OCI-LY1 (cell line): ENCODE measurements at regions not wholly inside any gene's neighbourhood (a gene's known extent, or its start where the extent isn't known, plus 50 kb on each side); places are given as distances from the start of the nearest gene placed in this dataset.

Experiments used
- H2AFZ ChIP-seq: fragments of 200-600 bp; sonication (generic), shearing (Covaris generic); 2 replicates; pipeline ENCODE4 v1.6.0; 2014; ENCODE audit warnings: antibody characterized with exemption, mild to moderate bottlenecking, low read length
- H3F3A ChIP-seq: fragments of 200-600 bp; sonication (generic), shearing (Covaris generic); 2 replicates; pipeline ENCODE4 v1.6.0; 2014; ENCODE audit warnings: mild to moderate bottlenecking, antibody characterized with exemption, low read length, moderate library complexity; ENCODE audit not compliant: insufficient read depth
- H3K27ac ChIP-seq: fragments of 200-600 bp; sonication (generic); 2 replicates; pipeline ENCODE4 v1.5.1; 2014; ENCODE audit warnings: low read length, mixed run types, mild to moderate bottlenecking, low read depth; ENCODE audit not compliant: poor library complexity, severe bottlenecking
- H3K27me3 ChIP-seq: fragments of 200-600 bp; sonication (generic); 2 replicates; pipeline ENCODE4 v1.6.0; 2014; ENCODE audit warnings: antibody characterized with exemption, mild to moderate bottlenecking, low read length, moderate library complexity; ENCODE audit not compliant: insufficient read depth
- H3K36me3 ChIP-seq: fragments of 200-600 bp; sonication (generic); 2 replicates; pipeline ENCODE4 v1.6.1; 2014; ENCODE audit warnings: mild to moderate bottlenecking, antibody characterized with exemption, low read length, moderate library complexity, mixed read lengths; ENCODE audit not compliant: insufficient read depth
- H3K4me1 ChIP-seq: fragments of 200-600 bp; sonication (generic); 2 replicates; pipeline ENCODE4 v1.5.1; 2014; ENCODE audit warnings: mild to moderate bottlenecking, low read length, moderate library complexity; ENCODE audit not compliant: insufficient read depth, severe bottlenecking
- H3K4me2 ChIP-seq: fragments of 200-600 bp; sonication (generic), shearing (Covaris generic); 2 replicates; pipeline ENCODE4 v1.6.1; 2014; ENCODE audit warnings: low read length
- H3K4me3 ChIP-seq: fragments of 200-600 bp; sonication (generic); 2 replicates; pipeline ENCODE4 v1.5.1; 2014; ENCODE audit warnings: low read length, low read depth, mild to moderate bottlenecking, mixed read lengths; ENCODE audit not compliant: poor library complexity, severe bottlenecking
- H3K79me2 ChIP-seq: fragments of 200-600 bp; shearing (Covaris generic); 2 replicates; pipeline ENCODE4 v1.6.1; 2016; ENCODE audit warnings: mixed run types, low read length, mixed read lengths; ENCODE audit not compliant: insufficient read depth
- H3K9ac ChIP-seq: fragments of 200-600 bp; sonication (generic), shearing (Covaris generic); 2 replicates; pipeline ENCODE4 v1.6.1; 2014; ENCODE audit warnings: mild to moderate bottlenecking, low read length, mixed read lengths
- H3K9me2 ChIP-seq: fragments of 200-600 bp; sonication (generic), shearing (Covaris generic); 2 replicates; pipeline ENCODE4 v1.6.1; 2014; ENCODE audit warnings: low read depth, mild to moderate bottlenecking, low read length, mixed read lengths
- H3K9me3 ChIP-seq: fragments of 200-600 bp; shearing (Covaris generic); 2 replicates; pipeline ENCODE4 v1.6.1; 2014; ENCODE audit warnings: low read length, mixed read lengths
- H4K20me1 ChIP-seq: fragments of 200-600 bp; sonication (generic), shearing (Covaris generic); 2 replicates; pipeline ENCODE4 v1.6.0; 2016; ENCODE audit warnings: mild to moderate bottlenecking, low read length; ENCODE audit not compliant: insufficient read depth
- CTCF ChIP-seq: fragments of 200-600 bp; sonication (generic), shearing (Covaris generic); IDR thresholded peaks from 2 replicates; pipeline ENCODE4 v1.5.1; 2017; ENCODE audit warnings: mild to moderate bottlenecking, antibody characterized with exemption, low read length, moderate library complexity, mixed read lengths
- EZH2 ChIP-seq: fragments of 200-600 bp; sonication (generic), shearing (Covaris generic); IDR thresholded peaks from 2 replicates; pipeline ENCODE4 v1.8.0; 2017; ENCODE audit warnings: borderline replicate concordance, mixed run types, mild to moderate bottlenecking, antibody characterized with exemption, low read length, moderate library complexity, mixed read lengths

GRCh38 chr16:5523829-5524228, 426.2 kb upstream of the EEF2KMT start:
- no peaks in the 10 kb centered on the region for H3K9me2 ChIP-seq
- H3K27ac ChIP-seq = no peak overlapping the region
- no peaks in the 10 kb centered on the region for H3K27me3 ChIP-seq
- H3K4me1 ChIP-seq = no peaks in the 10 kb centered on the region
- no peak overlapping the region for H3K4me2 ChIP-seq
- TF ChIP-seq EZH2 = no peak
- no peak for TF ChIP-seq CTCF
- H3K9ac ChIP-seq = no peak overlapping the region
- H3K36me3 ChIP-seq = no peaks in the 10 kb centered on the region
- H3F3A ChIP-seq = no peaks in the 10 kb centered on the region
- no peak overlapping the region for H2AFZ ChIP-seq
- H3K9me3 ChIP-seq = no peaks in the 10 kb centered on the region
- no peaks in the 10 kb centered on the region for H4K20me1 ChIP-seq
- no peak overlapping the region for H3K4me3 ChIP-seq
- no peaks in the 10 kb centered on the region for H3K79me2 ChIP-seq

GRCh38 chr16:5516115-5516514, 418.5 kb upstream of the EEF2KMT start:
- Histone ChIP-seq H3K27ac (no peak overlapping the region), H3K4me2 (no peak overlapping the region), H3K9me3 (no peaks in the 10 kb centered on the region), H2AFZ (no peak overlapping the region), H4K20me1 (no peaks in the 10 kb centered on the region), H3K4me3 (no peak overlapping the region), H3K4me1 (no peaks in the 10 kb centered on the region), H3K36me3 (no peaks in the 10 kb centered on the region), H3K9me2 (no peaks in the 10 kb centered on the region), H3K79me2 (no peaks in the 10 kb centered on the region), H3K9ac (no peak overlapping the region), H3K27me3 (no peaks in the 10 kb centered on the region), H3F3A (no peaks in the 10 kb centered on the region)
- TF ChIP-seq CTCF (no peak), EZH2 (no peak)

- Histone ChIP-seq H2AFZ (no peak overlapping the region), H3K36me3 (no peaks in the 10 kb centered on the region), H3K4me2 (no peak overlapping the region), H3K79me2 (no peaks in the 10 kb centered on the region), H3K4me3 (no peak overlapping the region), H3K27me3 (no peaks in the 10 kb centered on the region), H3K27ac (no peak overlapping the region), H4K20me1 (no peaks in the 10 kb centered on the region), H3K4me1 (no peaks in the 10 kb centered on the region), H3K9me2 (no peaks in the 10 kb centered on the region), H3F3A (no peaks in the 10 kb centered on the region), H3K9me3 (no peaks in the 10 kb centered on the region), H3K9ac (no peak overlapping the region)
- TF ChIP-seq EZH2 (no peak), CTCF (no peak)
Measured at GRCh38 chr16:5512014-5512413, 414.4 kb upstream of the EEF2KMT start.
